IMR-90 (cell line): ENCODE measurements at regions not wholly inside any gene's neighbourhood (a gene's known extent, or its start where the extent isn't known, plus 50 kb on each side); places are given as distances from the start of the nearest gene placed in this dataset.
A peak's percentile ranks its signal among the peaks of the same experiment; 100 is the strongest.

ENCODE experiments used
- ATAC-seq: fragments of 200-7000 bp; cut with Tn5 transposase; 2 replicates; pipeline ENCODE4 v1.9.1; 2020; ENCODE audit warnings: low read depth, mild to moderate bottlenecking, moderate library complexity
- BruUV-seq: library from RNA; stranded (reverse); fragments of 400-500 nt; replicated peaks from 2 replicates; lab custom pipeline; 2021; lab: Mats Ljungman, UMichigan
- CTCF ChIA-PET: fragments of 300-600 bp; formaldehyde crosslinking; extraction: SDS; loops from one replicate; lab custom pipeline; 2021; ENCODE audit warnings: antibody characterized with exemption; lab: Yijun Ruan, JAX
- POLR2A ChIA-PET: fragments of 300-600 bp; sonication (Branson Sonifier 250); formaldehyde crosslinking; loops from one replicate; lab custom pipeline; 2022; ENCODE audit warnings: antibody characterized with exemption; ENCODE audit not compliant: unreplicated experiment; lab: Charles Lee
- DNase-seq: peaks from one replicate; pipeline ENCODE4 v3.0.0; 2013
- H2AFZ ChIP-seq: replicated peaks from 2 replicates; pipeline ENCODE3; 2013; ENCODE audit warnings: low read length, mild to moderate bottlenecking; ENCODE audit not compliant: poor library complexity
- H2AK5ac ChIP-seq: 2 replicates; pipeline ENCODE4 v1.6.1; 2013; ENCODE audit warnings: low read depth, low read length, inconsistent platforms
- H2AK9ac ChIP-seq: replicated peaks from 2 replicates; pipeline ENCODE3; 2013; ENCODE audit warnings: mild to moderate bottlenecking, low read depth, low read length, moderate library complexity; ENCODE audit not compliant: poor library complexity
- H2BK120ac ChIP-seq: 2 replicates; pipeline ENCODE4 v1.6.1; 2013; ENCODE audit warnings: low read depth, low read length, inconsistent platforms
- H2BK15ac ChIP-seq: 3 replicates; pipeline ENCODE4 v1.6.1; 2013; ENCODE audit warnings: low read depth, low read length, inconsistent platforms
- H2BK20ac ChIP-seq: 2 replicates; pipeline ENCODE4 v1.6.1; 2013; ENCODE audit warnings: low read depth, mild to moderate bottlenecking, inconsistent platforms, low read length, moderate library complexity
- H2BK5ac ChIP-seq: 2 replicates; pipeline ENCODE4 v1.6.1; 2013; ENCODE audit warnings: mild to moderate bottlenecking, low read depth, low read length, inconsistent platforms; ENCODE audit not compliant: poor library complexity, severe bottlenecking
- H3K14ac ChIP-seq: replicated peaks from 2 replicates; pipeline ENCODE4 v1.6.1; 2013; ENCODE audit warnings: low read depth, low read length, inconsistent platforms
- H3K18ac ChIP-seq: 2 replicates; pipeline ENCODE4 v1.6.1; 2013; ENCODE audit warnings: low read depth, low read length, control low read depth
- H3K23ac ChIP-seq: 2 replicates; pipeline ENCODE4 v1.6.1; 2013; ENCODE audit warnings: low read depth, low read length, inconsistent platforms
- H3K27ac ChIP-seq: 2 replicates; pipeline ENCODE4 v1.5.1; 2013; ENCODE audit warnings: mild to moderate bottlenecking, control low read depth, low read length; ENCODE audit not compliant: insufficient read depth
- H3K27me3 ChIP-seq: 2 replicates; pipeline ENCODE4 v1.6.1; 2013; ENCODE audit warnings: low read length; ENCODE audit not compliant: control insufficient read depth, insufficient read depth
- H3K36me3 ChIP-seq: 2 replicates; pipeline ENCODE4 v1.6.1; 2013; ENCODE audit warnings: low read length, mixed read lengths; ENCODE audit not compliant: control insufficient read depth, insufficient read depth
- H3K4ac ChIP-seq: 2 replicates; pipeline ENCODE4 v1.6.1; 2013; ENCODE audit warnings: low read depth, low read length, inconsistent platforms
- H3K4me1 ChIP-seq: 2 replicates; pipeline ENCODE4 v1.6.1; 2013; ENCODE audit warnings: low read length, mixed read lengths; ENCODE audit not compliant: control insufficient read depth, insufficient read depth
- H3K4me2 ChIP-seq: 2 replicates; pipeline ENCODE4 v1.6.1; 2013; ENCODE audit warnings: low read depth, mild to moderate bottlenecking, control low read depth, low read length, moderate library complexity
- H3K4me3 ChIP-seq: 2 replicates; pipeline ENCODE4 v1.5.1; 2013; ENCODE audit warnings: low read depth, mild to moderate bottlenecking, control low read depth, low read length, moderate library complexity; ENCODE audit not compliant: insufficient read depth
- H3K56ac ChIP-seq: 2 replicates; pipeline ENCODE4 v1.6.1; 2013; ENCODE audit warnings: low read length, inconsistent platforms; ENCODE audit not compliant: insufficient read depth; ENCODE audit errors: extremely low read depth
- H3K79me1 ChIP-seq, 2 experiments: 2 replicates each; pipeline ENCODE4 v1.6.1; 2013; ENCODE audit warnings: low read length in 2 of 2, inconsistent platforms in 1 of 2, low read depth in 1 of 2
- H3K9ac ChIP-seq: 2 replicates; pipeline ENCODE4 v1.6.1; 2013; ENCODE audit warnings: low read depth, low read length, control low read depth
- H3K9me1 ChIP-seq: 2 replicates; pipeline ENCODE4 v1.6.1; 2013; ENCODE audit warnings: low read length, inconsistent platforms; ENCODE audit not compliant: insufficient read depth
- H3K9me3 ChIP-seq: 2 replicates; pipeline ENCODE4 v1.6.1; 2013; ENCODE audit warnings: low read length; ENCODE audit not compliant: control insufficient read depth, insufficient read depth
- H4K20me1 ChIP-seq: 2 replicates; pipeline ENCODE4 v1.6.1; 2013; ENCODE audit warnings: low read length, inconsistent platforms; ENCODE audit not compliant: insufficient read depth
- H4K5ac ChIP-seq: 2 replicates; pipeline ENCODE4 v1.6.1; 2013; ENCODE audit warnings: mild to moderate bottlenecking, low read depth, low read length, control low read depth
- H4K8ac ChIP-seq, 2 experiments: 2 replicates each; pipeline ENCODE4 v1.6.1; 2013; ENCODE audit warnings: low read depth in 2 of 2, low read length in 2 of 2, control low read depth in 1 of 2, inconsistent platforms in 1 of 2
- H4K91ac ChIP-seq: 2 replicates; pipeline ENCODE4 v1.6.1; 2013; ENCODE audit warnings: low read depth, low read length, inconsistent platforms; ENCODE audit not compliant: insufficient read depth
- FOS ChIP-seq: fragments of 150-350 bp; IDR thresholded peaks from 2 replicates; pipeline ENCODE4 v1.6.1; 2016; ENCODE audit warnings: low read depth, low read length
- MAFK ChIP-seq: IDR thresholded peaks from 2 replicates; pipeline ENCODE4 v1.6.1; 2012; ENCODE audit warnings: low read depth, low read length, improper control_type of control experiment
- MAZ ChIP-seq: IDR thresholded peaks from 2 replicates; pipeline ENCODE4 v1.6.1; 2012; ENCODE audit warnings: low read depth, mild to moderate bottlenecking, low read length, improper control_type of control experiment, moderate library complexity, borderline replicate concordance
- NFE2L2 ChIP-seq: fragments of 150-350 bp; IDR thresholded peaks from 2 replicates; pipeline ENCODE4 v1.6.1; 2016; ENCODE audit warnings: low read depth, mild to moderate bottlenecking, low read length
- RAD21 ChIP-seq: IDR thresholded peaks from 2 replicates; pipeline ENCODE4 v1.6.1; 2012; ENCODE audit warnings: low read length, improper control_type of control experiment
- WGBS, 2 experiments: methylation state at CpG; one replicate each; pipeline versions ENCODE4 v1.1.5 to v1.1.7; 2013; ENCODE audit warnings: missing lambda C conversion rate in 2 of 2; ENCODE audit not compliant: insufficient read length in 1 of 2; ENCODE audit errors: extremely low coverage in 2 of 2; 5-methylcytosine and 5-hydroxymethylcytosine counted together
- dilution Hi-C: fragments of 300-500 bp; cut with HindIII; formaldehyde crosslinking; loops from one replicate; pipeline ENCODE4 v1.14.3; 2018; ENCODE audit warnings: low sequenced_read_pairs; ENCODE audit not compliant: unreplicated experiment
- in situ Hi-C: fragments of 300-500 bp; cut with MboI; formaldehyde crosslinking; loops from 3 replicates; pipeline ENCODE4 v1.14.3; 2019; ENCODE audit warnings: low sequenced_read_pairs, inconsistent platforms, mixed read lengths
- intact Hi-C: fragments of 100-400 bp; cut with micrococcal nuclease; formaldehyde crosslinking; loops from 2 replicates; pipeline ENCODE4 v1.10.0; 2022
- TF ChIP-seq, protein P1 (sequence below): fragments of 150-350 bp; IDR thresholded peaks from 2 replicates; pipeline ENCODE4 v1.6.1; 2016; ENCODE audit warnings: low read depth, mild to moderate bottlenecking, low read length, moderate library complexity, borderline replicate concordance

DNA sequence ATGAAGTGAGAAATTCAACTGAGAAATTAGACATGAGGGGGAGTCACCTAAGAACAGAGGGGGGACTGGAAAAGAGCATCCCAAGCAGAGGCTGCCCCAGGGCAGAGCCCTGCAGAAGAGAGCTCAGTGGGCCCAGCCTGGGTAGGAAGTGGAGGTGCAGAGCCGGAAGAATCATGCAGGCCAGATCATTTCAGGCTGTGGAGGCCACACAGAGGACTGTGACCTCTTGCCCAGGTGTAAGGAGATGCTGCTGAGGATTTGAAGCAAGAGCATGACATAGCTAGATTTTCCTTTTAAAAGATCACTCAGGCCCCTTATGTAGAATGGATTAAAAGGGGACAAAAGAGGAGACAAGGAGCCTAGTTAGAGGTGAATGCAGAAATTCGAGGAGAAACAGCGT is 63.9 kb upstream of the SPATA13 start:
- Histone ChIP-seq H3K18ac (no peak overlapping the region), H2BK5ac (no peak overlapping the region), H3K4me3 (no peak overlapping the region), H2AK9ac (no peak overlapping the region), H3K23ac (no peak overlapping the region; the same call in 1 of the 2 replicates), H3K4ac (peak overlapping the region; percentile 50), H2AK5ac (no peak overlapping the region; the same call in 1 of the 2 replicates), H4K5ac (no peak overlapping the region), H2AFZ (no peak overlapping the region), H2BK120ac (peak overlapping the region; percentile 60), H3K56ac (no peak overlapping the region), H3K9ac (no peak overlapping the region), H4K8ac (no peak overlapping the region), H4K20me1 (no peaks in the 10 kb centered on the region), H3K4me1 (peaks cover 2% of the 10 kb centered on the region), H4K91ac (peak overlapping the region; percentile 36; the same call in 1 of the 2 replicates), H3K27me3 (no peaks in the 10 kb centered on the region; the same call in 1 of the 2 replicates), H3K36me3 (no peaks in the 10 kb centered on the region), H3K14ac (0 out of 2 replicates have a peak overlapping the region, but pooled peaks have one; percentile 30), H3K4me2 (no peak overlapping the region), H2BK15ac (no peak overlapping the region), H3K27ac (no peak overlapping the region), H2BK20ac (peak overlapping the region; percentile 29; the same call in 1 of the 2 replicates), H3K9me1 (no peaks in the 10 kb centered on the region; the same call in 1 of the 2 replicates), H3K9me3 (no peaks in the 10 kb centered on the region), H3K79me1 (no peaks in the 10 kb centered on the region)
- no TSS peak for BruUV-seq
- TF ChIP-seq MAFK (no peak), FOS (no peak), NFE2L2 (no peak), RAD21 (no peak), MAZ (no peak)
- TF ChIP-seq, protein P1, sequence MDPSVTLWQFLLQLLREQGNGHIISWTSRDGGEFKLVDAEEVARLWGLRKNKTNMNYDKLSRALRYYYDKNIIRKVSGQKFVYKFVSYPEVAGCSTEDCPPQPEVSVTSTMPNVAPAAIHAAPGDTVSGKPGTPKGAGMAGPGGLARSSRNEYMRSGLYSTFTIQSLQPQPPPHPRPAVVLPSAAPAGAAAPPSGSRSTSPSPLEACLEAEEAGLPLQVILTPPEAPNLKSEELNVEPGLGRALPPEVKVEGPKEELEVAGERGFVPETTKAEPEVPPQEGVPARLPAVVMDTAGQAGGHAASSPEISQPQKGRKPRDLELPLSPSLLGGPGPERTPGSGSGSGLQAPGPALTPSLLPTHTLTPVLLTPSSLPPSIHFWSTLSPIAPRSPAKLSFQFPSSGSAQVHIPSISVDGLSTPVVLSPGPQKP: no peak
- intact Hi-C loops (no loop called here), dilution Hi-C loops (no loop called here), in situ Hi-C loops (no loop called here)
- 80% methylated on average over 2 of the region's 3 CpGs; no CpG with 5 or more reads in 1 of the 2 experiments for WGBS, 2 experiments
- DNase-seq: no peak
- POLR2A ChIA-PET: no interaction called here
- no peak for ATAC-seq
- CTCF ChIA-PET: no interaction called here
